ENCODE measurements at regions not wholly inside any gene's neighbourhood (a gene's known extent, or its start where the extent isn't known, plus 50 kb on each side); places are given as distances from the start of the nearest gene placed in this dataset.

DNA sequence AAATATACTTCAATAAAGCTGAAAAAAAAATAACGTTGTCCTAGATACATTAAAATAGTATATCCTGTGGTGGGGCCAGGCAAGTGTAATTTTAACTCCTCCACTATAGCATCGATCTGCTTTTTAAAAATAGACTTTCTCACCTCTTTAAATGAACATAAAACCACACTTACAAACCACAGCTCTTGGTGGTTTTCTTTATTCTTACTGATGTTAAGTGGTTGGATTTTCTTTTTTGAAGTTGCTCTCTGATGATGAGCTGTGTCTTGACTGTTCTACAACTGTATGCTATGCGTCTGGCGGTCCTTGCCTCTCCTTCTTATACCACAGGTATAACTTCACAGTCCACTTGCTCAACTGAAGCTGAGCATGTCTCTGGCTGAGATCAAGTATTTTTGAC lies 721.5 kb upstream of the KLHL1 start (continued):
- TF ChIP-seq, protein P1, sequence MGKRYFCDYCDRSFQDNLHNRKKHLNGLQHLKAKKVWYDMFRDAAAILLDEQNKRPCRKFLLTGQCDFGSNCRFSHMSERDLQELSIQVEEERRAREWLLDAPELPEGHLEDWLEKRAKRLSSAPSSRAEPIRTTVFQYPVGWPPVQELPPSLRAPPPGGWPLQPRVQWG (CRISPR knock-in tag; IDR thresholded peaks at IDR 0.05; ENCODE audit: borderline replicate concordance, low read depth): no peak
- TF ChIP-seq BRCA1 (CRISPR knock-in tag; IDR thresholded peaks at IDR 0.05) (no peak), ZNF550 (CRISPR knock-in tag; IDR thresholded peaks at IDR 0.05; ENCODE audit: borderline replicate concordance) (no peak), KDM5B (CRISPR knock-in tag; IDR thresholded peaks at IDR 0.05; ENCODE audit: borderline replicate concordance) (no peak), ZFP90 (CRISPR knock-in tag; IDR thresholded peaks at IDR 0.05; ENCODE audit: borderline replicate concordance) (no peak), NFYC (CRISPR knock-in tag; IDR thresholded peaks at IDR 0.05) (no peak)

DNA sequence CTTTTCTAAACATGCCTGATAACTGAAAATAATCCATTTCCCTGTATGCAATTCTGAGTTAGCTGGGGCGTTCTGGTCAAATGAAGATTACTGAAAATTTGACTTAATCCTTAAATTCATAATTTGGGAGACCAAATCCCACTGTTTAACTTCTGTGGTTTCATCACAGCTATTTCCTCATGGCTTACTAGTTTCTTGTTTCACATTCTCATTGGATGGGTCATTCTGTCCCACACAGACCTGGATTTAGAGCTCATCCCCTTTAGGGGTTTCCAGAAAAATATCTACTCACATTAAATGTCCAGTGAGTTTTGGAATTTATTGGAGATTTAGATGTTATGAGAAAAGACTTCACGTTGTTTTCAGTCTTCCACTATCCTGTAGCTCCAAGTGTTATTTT lies 709.3 kb upstream of the KLHL1 start:
- no peak overlapping the region for H3K4me3 ChIP-seq (replicated peaks in 1 of 3; ENCODE audit: insufficient read depth in 1 of 3, low read depth in 2 of 3, low read length in 3 of 3)
- no peaks in the 10 kb centered on the region for H3K4me1 ChIP-seq (ENCODE audit: insufficient read depth, low read length)
- no peaks in the 10 kb centered on the region for H4K20me1 ChIP-seq (ENCODE audit: insufficient read depth, low read length)
- intact Hi-C loops (cut with micrococcal nuclease; ENCODE audit: unreplicated experiment) (no loop called here), in situ Hi-C loops (cut with HindIII; ENCODE audit: extremely low pct_ligation_motif_present, low pct_unique_long_range_greater_than_20kb) (no loop called here)
- no TSS peak for BruUV-seq (replicated peaks)
- H3K27me3 ChIP-seq (ENCODE audit: control insufficient read depth in 1 of 2, insufficient read depth in 2 of 2, low read length in 2 of 2): no peaks in the 10 kb centered on the region
- H3K79me2 ChIP-seq (ENCODE audit: insufficient read depth, low read length): no peaks in the 10 kb centered on the region
- no peak for DNase-seq (ENCODE audit: low spot score)
- POLR2A ChIA-PET: no interaction called here
- no peaks in the 10 kb centered on the region for H3K9me3 ChIP-seq (ENCODE audit: low read length)
- no peak overlapping the region for H3K9ac ChIP-seq (ENCODE audit: insufficient read depth, low read depth, low read length)
- H2AFZ ChIP-seq (ENCODE audit: low read length): no peak overlapping the region
- ATAC-seq: no peak
- no peak overlapping the region for H3K4me2 ChIP-seq (ENCODE audit: low read depth, low read length)
- CTCF ChIA-PET (ENCODE audit: low intra/inter-chr PET ratio, low total read pairs): no interaction called here
- no peaks in the 10 kb centered on the region for H3K36me3 ChIP-seq (replicated peaks in 1 of 2; ENCODE audit: control insufficient read depth in 1 of 2, insufficient read depth in 2 of 2, low read length in 2 of 2)
- WGBS (ENCODE audit: low lambda C conversion rate): 4% methylated on average over 2 of the region's 2 CpGs
- H3K27ac ChIP-seq (ENCODE audit: extremely low read length, insufficient read depth, low read length): no peak overlapping the region
- no peak for FAIRE-seq
- no peak for TF ChIP-seq TBP (CRISPR knock-in tag; IDR thresholded peaks at IDR 0.05)
- no peak for TF ChIP-seq PAX8 (CRISPR knock-in tag; IDR thresholded peaks at IDR 0.05; ENCODE audit: borderline replicate concordance)
- no peak for TF ChIP-seq ONECUT2 (CRISPR knock-in tag; IDR thresholded peaks at IDR 0.05)
- TF ChIP-seq, protein P2, sequence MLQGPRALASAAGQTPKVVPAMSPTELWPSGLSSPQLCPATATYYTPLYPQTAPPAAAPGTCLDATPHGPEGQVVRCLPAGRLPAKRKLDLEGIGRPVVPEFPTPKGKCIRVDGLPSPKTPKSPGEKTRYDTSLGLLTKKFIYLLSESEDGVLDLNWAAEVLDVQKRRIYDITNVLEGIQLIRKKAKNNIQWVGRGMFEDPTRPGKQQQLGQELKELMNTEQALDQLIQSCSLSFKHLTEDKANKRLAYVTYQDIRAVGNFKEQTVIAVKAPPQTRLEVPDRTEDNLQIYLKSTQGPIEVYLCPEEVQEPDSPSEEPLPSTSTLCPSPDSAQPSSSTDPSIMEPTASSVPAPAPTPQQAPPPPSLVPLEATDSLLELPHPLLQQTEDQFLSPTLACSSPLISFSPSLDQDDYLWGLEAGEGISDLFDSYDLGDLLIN (CRISPR knock-in tag; IDR thresholded peaks at IDR 0.05; ENCODE audit: borderline replicate concordance): no peak
- TF ChIP-seq ZNF256 (CRISPR knock-in tag; conservative IDR thresholded peaks at IDR 0.05): no peak
- TF ChIP-seq ZNF205 (CRISPR knock-in tag; IDR thresholded peaks at IDR 0.05): no peak
- TF ChIP-seq, protein P3, sequence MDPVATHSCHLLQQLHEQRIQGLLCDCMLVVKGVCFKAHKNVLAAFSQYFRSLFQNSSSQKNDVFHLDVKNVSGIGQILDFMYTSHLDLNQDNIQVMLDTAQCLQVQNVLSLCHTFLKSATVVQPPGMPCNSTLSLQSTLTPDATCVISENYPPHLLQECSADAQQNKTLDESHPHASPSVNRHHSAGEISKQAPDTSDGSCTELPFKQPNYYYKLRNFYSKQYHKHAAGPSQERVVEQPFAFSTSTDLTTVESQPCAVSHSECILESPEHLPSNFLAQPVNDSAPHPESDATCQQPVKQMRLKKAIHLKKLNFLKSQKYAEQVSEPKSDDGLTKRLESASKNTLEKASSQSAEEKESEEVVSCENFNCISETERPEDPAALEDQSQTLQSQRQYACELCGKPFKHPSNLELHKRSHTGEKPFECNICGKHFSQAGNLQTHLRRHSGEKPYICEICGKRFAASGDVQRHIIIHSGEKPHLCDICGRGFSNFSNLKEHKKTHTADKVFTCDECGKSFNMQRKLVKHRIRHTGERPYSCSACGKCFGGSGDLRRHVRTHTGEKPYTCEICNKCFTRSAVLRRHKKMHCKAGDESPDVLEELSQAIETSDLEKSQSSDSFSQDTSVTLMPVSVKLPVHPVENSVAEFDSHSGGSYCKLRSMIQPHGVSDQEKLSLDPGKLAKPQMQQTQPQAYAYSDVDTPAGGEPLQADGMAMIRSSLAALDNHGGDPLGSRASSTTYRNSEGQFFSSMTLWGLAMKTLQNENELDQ (CRISPR knock-in tag; IDR thresholded peaks at IDR 0.05; ENCODE audit: borderline replicate concordance): no peak
- no peak for TF ChIP-seq ZNF616 (CRISPR knock-in tag; IDR thresholded peaks at IDR 0.05; ENCODE audit: low read depth)
- no peak for TF ChIP-seq MEIS1 (CRISPR knock-in tag; IDR thresholded peaks at IDR 0.05; ENCODE audit: borderline replicate concordance)
- TF ChIP-seq EHMT2 (IDR thresholded peaks at IDR 0.05; ENCODE audit: borderline replicate concordance, low read depth, low read length): no peak
- TF ChIP-seq, protein P4, sequence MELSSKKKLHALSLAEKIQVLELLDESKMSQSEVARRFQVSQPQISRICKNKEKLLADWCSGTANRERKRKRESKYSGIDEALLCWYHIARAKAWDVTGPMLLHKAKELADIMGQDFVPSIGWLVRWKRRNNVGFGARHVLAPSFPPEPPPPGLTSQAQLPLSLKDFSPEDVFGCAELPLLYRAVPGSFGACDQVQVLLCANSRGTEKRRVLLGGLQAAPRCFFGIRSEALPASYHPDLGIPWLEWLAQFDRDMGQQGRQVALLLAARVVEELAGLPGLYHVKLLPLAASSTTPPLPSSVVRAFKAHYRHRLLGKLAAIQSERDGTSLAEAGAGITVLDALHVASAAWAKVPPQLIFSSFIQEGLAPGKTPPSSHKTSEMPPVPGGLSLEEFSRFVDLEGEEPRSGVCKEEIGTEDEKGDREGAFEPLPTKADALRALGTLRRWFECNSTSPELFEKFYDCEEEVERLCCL (CRISPR knock-in tag; IDR thresholded peaks at IDR 0.05; ENCODE audit: borderline replicate concordance): no peak
- TF ChIP-seq TEAD3 (CRISPR knock-in tag; optimal IDR thresholded peaks at IDR 0.05; ENCODE audit: borderline replicate concordance): no peak
- TF ChIP-seq ZNF253 (CRISPR knock-in tag; IDR thresholded peaks at IDR 0.05; ENCODE audit: borderline replicate concordance): no peak
- TF ChIP-seq, protein P5, sequence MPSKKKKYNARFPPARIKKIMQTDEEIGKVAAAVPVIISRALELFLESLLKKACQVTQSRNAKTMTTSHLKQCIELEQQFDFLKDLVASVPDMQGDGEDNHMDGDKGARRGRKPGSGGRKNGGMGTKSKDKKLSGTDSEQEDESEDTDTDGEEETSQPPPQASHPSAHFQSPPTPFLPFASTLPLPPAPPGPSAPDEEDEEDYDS (CRISPR knock-in tag; IDR thresholded peaks at IDR 0.05): no peak
- TF ChIP-seq DMAP1 (CRISPR knock-in tag; IDR thresholded peaks at IDR 0.05): no peak
